ENCODE measurements at regions not wholly inside any gene's neighbourhood (a gene's known extent, or its start where the extent isn't known, plus 50 kb on each side); places are given as distances from the start of the nearest gene placed in this dataset.
A peak's percentile ranks its signal among the peaks of the same experiment; 100 is the strongest.

GRCh38 chr12:89906824-89907223 is 198.2 kb upstream of the ATP2B1 start:
- Mint-ChIP-seq H3K36me3 (ENCODE audit: low read depth) (peaks cover 14% of the 10 kb centered on the region), H3K4me3 (no peak overlapping the region), H3K27me3 (ENCODE audit: low read depth, poor library complexity) (peaks cover 10% of the 10 kb centered on the region), H3K9me3 (peaks cover 17% of the 10 kb centered on the region), H3K4me1 (no peaks in the 10 kb centered on the region), H3K27ac (no peak overlapping the region)
- no peak for TF ChIP-seq CTCF (IDR thresholded peaks at IDR 0.05)
- no peak for DNase-seq

GRCh38 chr12:89906178-89906577 is 197.5 kb upstream of the ATP2B1 start:
- Mint-ChIP-seq H3K4me1 (peaks cover 2% of the 10 kb centered on the region), H3K27me3 (ENCODE audit: low read depth, poor library complexity) (peaks cover 8% of the 10 kb centered on the region), H3K36me3 (ENCODE audit: low read depth) (peaks cover 10% of the 10 kb centered on the region), H3K9me3 (peaks cover 11% of the 10 kb centered on the region), H3K4me3 (no peak overlapping the region), H3K27ac (no peak overlapping the region)
- no peak for TF ChIP-seq CTCF (IDR thresholded peaks at IDR 0.05)
- no peak for DNase-seq

- Mint-ChIP-seq H3K27ac (no peak overlapping the region), H3K4me1 (peaks cover 23% of the 10 kb centered on the region), H3K36me3 (ENCODE audit: low read depth) (no peaks in the 10 kb centered on the region), H3K4me3 (no peak overlapping the region), H3K27me3 (ENCODE audit: low read depth, poor library complexity) (peaks cover 4% of the 10 kb centered on the region), H3K9me3 (no peaks in the 10 kb centered on the region)
- DNase-seq: no peak
- no peak for TF ChIP-seq CTCF (IDR thresholded peaks at IDR 0.05)
These were observed 193.4 kb upstream of the ATP2B1 start for GRCh38 chr12:89901906-89902642.

GRCh38 chr12:89901319-89901718 is 192.7 kb upstream of the ATP2B1 start:
- no peak for TF ChIP-seq CTCF (IDR thresholded peaks at IDR 0.05)
- no peak for DNase-seq
- Mint-ChIP-seq H3K36me3 (ENCODE audit: low read depth) (no peaks in the 10 kb centered on the region), H3K9me3 (no peaks in the 10 kb centered on the region), H3K27ac (peak overlapping the region; percentile 84), H3K4me1 (peaks cover 23% of the 10 kb centered on the region), H3K27me3 (ENCODE audit: low read depth, poor library complexity) (peaks cover 4% of the 10 kb centered on the region), H3K4me3 (no peak overlapping the region)

- Mint-ChIP-seq H3K36me3 (ENCODE audit: low read depth) (no peaks in the 10 kb centered on the region), H3K27me3 (ENCODE audit: low read depth, poor library complexity) (peaks cover 3% of the 10 kb centered on the region), H3K9me3 (no peaks in the 10 kb centered on the region), H3K4me3 (no peak overlapping the region), H3K4me1 (peaks cover 23% of the 10 kb centered on the region), H3K27ac (peak overlapping the region; percentile 95)
- DNase-seq: no peak
- no peak for TF ChIP-seq CTCF (IDR thresholded peaks at IDR 0.05)
These were observed 191.0 kb upstream of the ATP2B1 start for GRCh38 chr12:89899651-89900050.

GRCh38 chr12:89895591-89895990 is 187.0 kb upstream of the ATP2B1 start:
- no peak for DNase-seq
- peaks cover 5% of the 10 kb centered on the region for H3K9me3 Mint-ChIP-seq
- no peak overlapping the region for H3K4me3 Mint-ChIP-seq
- TF ChIP-seq CTCF (IDR thresholded peaks at IDR 0.05): no peak
- H3K36me3 Mint-ChIP-seq (ENCODE audit: low read depth): peaks cover 4% of the 10 kb centered on the region
- H3K27me3 Mint-ChIP-seq (ENCODE audit: low read depth, poor library complexity): peaks cover 6% of the 10 kb centered on the region
- peaks cover 23% of the 10 kb centered on the region for H3K4me1 Mint-ChIP-seq
- no peak overlapping the region for H3K27ac Mint-ChIP-seq

Measured in nephron progenitor cell (in vitro differentiated cells).